Urinary bladder (tissue), 3 donors: ENCODE measurements at regions not wholly inside any gene's neighbourhood (a gene's known extent, or its start where the extent isn't known, plus 50 kb on each side); places are given as distances from the start of the nearest gene placed in this dataset.
"Not testable (repeated sequence)": the region's sequence is repeated elsewhere in the genome, so short reads cannot be mapped to it uniquely, and the experiment has no call there.

Source experiments
- DNase-seq: peaks from one replicate; pipeline ENCODE4 v3.0.0-alpha.2; 2015; ENCODE audit errors: extremely low spot score
- H3K27ac ChIP-seq: one replicate; pipeline ENCODE4 v1.5.1; 2013; ENCODE audit warnings: low read depth, mild to moderate bottlenecking, moderate library complexity
- H3K36me3 ChIP-seq: one replicate; pipeline ENCODE4 v1.6.1; 2013; ENCODE audit warnings: mild to moderate bottlenecking, moderate library complexity; ENCODE audit not compliant: insufficient read depth
- H3K4me1 ChIP-seq: one replicate; pipeline ENCODE4 v1.6.1; 2013; ENCODE audit warnings: mild to moderate bottlenecking, moderate library complexity; ENCODE audit not compliant: insufficient read depth
- H3K4me3 ChIP-seq: one replicate; pipeline ENCODE4 v1.5.1; 2013; ENCODE audit warnings: low read depth, low read length
- WGBS: extraction: QIAGEN DNeasy Blood & Tissue Kit; methylation state at CpG from one replicate; pipeline ENCODE4 v1.1.7; 2013; 5-methylcytosine and 5-hydroxymethylcytosine counted together
- donor health status: healthy with polysubstance abuse.
- donor health status: healthy.

DNA sequence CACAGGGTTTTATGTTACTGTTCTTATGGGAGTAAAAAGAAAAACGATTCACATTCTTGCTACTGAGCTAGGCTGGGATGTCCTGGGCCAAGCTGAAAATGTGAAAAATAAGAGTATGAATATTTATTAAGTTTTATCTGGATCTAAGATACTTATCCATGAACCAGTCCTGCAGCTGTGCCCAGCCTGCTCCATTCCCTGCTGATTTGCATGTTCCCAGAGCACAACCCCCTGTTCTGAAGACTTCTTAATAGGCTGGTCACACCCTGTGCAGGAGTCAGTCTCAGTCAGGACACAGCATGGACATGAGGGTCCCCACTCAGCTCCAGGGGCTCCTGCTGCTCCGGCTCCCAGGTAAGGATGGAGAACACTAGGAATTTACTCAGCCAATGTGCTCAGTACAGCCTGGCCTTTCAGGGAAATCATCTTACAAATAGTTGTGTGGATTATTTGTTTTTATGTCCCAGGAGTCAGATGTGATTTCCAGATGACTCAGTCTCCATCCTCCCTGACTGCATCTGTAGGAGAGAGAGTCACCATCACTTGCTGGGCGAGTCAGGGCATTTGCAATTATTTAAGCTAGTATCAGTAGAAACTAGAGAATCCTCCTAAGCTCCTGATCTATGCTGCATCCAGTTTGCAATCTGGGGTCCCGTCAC is 1319.1 kb downstream of the RPIA start:
- 38% methylated on average over 3 of the region's 4 CpGs for WGBS
- H3K36me3 ChIP-seq, H3K27ac ChIP-seq, DNase-seq, H3K4me3 ChIP-seq, H3K4me1 ChIP-seq: not testable (repeated sequence)

DNA sequence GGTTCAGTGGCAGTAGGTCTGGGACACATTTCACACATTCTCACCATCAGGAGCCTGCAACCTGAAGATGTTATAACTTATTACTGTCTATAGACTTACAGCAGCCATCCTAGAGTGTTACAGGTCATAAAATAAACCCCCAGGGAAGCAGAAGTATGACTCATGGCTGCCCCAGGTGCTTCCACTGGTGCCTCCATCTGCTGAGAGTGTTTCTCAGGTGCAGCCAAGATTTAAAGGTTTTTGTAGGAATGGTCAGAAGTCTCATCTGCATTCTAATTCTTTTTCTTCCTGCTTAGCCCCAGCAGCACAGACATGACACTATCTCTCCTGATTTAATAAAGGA is 1319.6 kb downstream of the RPIA start:
- not testable (repeated sequence) for DNase-seq, H3K36me3 ChIP-seq, H3K4me3 ChIP-seq, H3K4me1 ChIP-seq, H3K27ac ChIP-seq

DNA sequence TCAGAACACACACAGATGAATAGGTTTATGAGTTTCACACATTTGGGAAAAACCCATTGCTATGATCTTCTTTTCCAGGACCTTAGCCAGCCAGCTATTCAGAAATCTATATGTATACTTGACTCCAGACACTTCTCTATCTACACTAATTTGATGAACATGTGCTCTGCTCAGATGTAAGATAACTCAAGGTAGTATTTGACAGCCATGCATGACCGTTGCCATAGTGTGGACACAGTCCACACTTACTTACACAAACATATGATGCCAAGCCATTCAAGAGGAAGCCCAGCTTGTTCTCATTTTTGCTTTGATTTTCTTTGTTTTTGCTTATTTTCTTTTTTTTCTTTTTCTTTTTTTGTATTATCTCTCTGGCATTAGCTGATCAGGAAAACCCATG is 1328.4 kb downstream of the RPIA start:
- not testable (repeated sequence) for DNase-seq, H3K36me3 ChIP-seq, H3K4me3 ChIP-seq, H3K27ac ChIP-seq, H3K4me1 ChIP-seq
- 63% methylated on average over 1 of the region's 1 CpG for WGBS

DNA sequence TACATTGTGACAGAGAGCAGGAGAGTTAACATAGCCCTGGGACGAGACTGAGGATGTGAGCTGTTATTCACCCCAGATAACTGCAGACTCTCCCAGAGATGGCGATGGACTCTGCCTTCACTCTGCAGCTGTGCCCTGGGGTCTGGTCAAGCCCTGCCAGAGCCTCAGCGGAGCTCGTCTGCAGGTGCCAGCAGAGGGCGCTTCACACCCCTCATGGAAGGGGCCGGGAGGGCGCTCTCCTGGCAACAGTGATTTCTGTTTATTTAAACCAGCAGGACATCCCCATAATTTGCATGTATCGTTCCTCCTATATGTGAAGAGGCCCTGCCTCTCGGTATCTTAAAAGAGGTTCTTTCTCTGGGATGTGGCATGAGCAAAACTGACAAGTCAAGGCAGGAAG is 1329.8 kb downstream of the RPIA start:
- not testable (repeated sequence) for H3K36me3 ChIP-seq, DNase-seq, H3K27ac ChIP-seq, H3K4me3 ChIP-seq, H3K4me1 ChIP-seq
- WGBS, result 10% methylated on average over 6 of the region's 9 CpGs

DNA sequence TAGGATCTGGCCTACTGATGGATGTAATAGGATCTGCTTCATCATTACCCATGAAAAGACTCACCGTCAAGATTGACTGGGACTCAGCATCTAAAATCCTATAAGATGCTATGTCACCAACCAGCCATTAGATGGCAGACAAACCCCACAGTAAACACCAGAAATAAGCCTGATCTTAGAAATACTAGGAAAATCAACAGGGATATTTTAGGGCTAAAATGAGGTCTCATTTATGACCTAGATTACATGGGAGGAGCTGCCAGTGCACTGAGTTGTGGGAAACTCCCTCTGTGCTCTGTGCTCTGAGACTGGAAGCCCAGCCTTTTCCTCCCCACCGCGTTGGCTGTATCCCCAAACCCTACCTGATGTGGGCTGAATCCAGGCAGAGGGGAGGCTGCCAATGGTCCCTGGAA is 1335.8 kb downstream of the RPIA start:
- not testable (repeated sequence) for DNase-seq, H3K4me3 ChIP-seq, H3K4me1 ChIP-seq, H3K27ac ChIP-seq, H3K36me3 ChIP-seq
- 40% methylated on average over 3 of the region's 3 CpGs for WGBS

DNA sequence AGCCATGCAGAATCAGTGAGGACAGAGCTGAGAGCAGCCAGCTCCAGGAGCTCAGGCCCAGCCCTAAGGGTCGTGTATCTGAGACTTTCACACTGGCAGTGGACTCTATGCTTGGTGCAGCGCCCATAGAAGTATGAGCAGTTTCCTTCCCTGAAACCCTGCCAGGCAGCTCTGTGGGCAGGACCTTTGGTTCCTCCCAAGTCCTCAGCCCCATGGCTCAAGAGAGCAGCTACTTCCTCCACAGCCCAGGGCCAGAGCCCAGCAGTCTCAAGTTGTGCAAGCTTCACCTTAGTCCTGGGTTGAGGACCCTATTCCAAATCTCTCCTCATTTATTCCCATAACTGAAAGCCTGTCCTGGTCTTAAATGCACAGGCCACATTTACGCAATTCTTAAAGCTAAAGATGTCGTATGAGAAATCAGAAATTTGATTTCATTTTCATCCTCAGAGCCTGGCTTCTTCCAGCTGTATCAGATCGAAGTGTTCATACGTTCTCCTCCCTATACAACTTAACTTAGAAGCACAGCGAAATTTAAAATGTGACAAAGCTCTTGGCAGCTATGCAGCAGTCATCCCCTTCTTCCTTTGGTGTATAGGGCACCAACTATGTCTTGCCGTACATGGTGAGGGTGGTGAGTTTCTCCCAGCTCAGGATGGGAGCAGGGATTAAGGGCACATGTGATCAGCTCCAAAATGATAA is 1337.1 kb downstream of the RPIA start:
- not testable (repeated sequence) for H3K4me3 ChIP-seq, H3K27ac ChIP-seq, H3K36me3 ChIP-seq, DNase-seq, H3K4me1 ChIP-seq
- 67% methylated on average over 8 of the region's 8 CpGs for WGBS

DNA sequence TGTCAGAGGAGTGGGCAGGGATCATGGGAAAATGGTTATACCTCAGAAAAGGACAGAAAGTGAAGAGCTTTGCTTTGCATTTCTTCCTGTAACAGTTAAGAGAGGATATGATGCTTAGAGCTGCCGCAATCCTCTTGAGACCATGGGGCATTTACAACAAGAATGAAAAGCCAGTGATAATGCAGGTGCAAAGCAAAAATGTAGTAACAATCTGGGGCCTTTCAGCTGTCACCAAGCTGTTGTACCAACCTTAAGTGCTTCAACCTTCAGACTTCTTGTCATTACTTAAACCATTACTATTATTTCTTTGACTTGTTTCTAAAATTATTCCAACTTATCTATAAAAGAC is 1337.6 kb downstream of the RPIA start:
- not testable (repeated sequence) for DNase-seq, H3K4me3 ChIP-seq, H3K27ac ChIP-seq, H3K36me3 ChIP-seq, H3K4me1 ChIP-seq
- 91% methylated on average over 1 of the region's 1 CpG for WGBS

DNA sequence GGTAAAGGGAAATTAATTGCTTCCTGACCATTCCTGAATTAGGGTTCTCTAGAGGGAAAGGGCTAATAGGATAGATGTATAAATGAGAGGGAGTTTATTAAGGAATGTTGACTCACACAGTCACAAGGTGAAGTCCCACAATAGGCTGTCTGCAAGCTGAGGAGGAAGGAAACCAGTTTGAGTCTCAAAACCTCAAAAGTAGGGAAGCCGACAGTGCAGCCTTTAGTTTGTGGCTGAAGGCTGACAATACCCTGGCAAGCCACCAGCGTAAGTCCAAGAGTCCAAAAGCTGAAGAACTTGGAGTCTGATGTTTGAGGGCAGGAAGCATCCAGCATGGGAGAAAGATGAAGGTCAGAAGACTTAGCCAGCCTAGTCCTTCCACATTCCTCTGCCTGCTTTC is 1340.8 kb downstream of the RPIA start:
- H3K36me3 ChIP-seq, DNase-seq, H3K4me3 ChIP-seq, H3K27ac ChIP-seq, H3K4me1 ChIP-seq: not testable (repeated sequence)
- WGBS, result 70% methylated on average over 2 of the region's 2 CpGs

GRCh38 chr2:90036335-90036734 is 1344.9 kb downstream of the RPIA start:
- H3K27ac ChIP-seq, H3K4me1 ChIP-seq, H3K36me3 ChIP-seq, H3K4me3 ChIP-seq, DNase-seq: not testable (repeated sequence)
- WGBS, result 59% methylated on average over 1 of the region's 1 CpG

DNA sequence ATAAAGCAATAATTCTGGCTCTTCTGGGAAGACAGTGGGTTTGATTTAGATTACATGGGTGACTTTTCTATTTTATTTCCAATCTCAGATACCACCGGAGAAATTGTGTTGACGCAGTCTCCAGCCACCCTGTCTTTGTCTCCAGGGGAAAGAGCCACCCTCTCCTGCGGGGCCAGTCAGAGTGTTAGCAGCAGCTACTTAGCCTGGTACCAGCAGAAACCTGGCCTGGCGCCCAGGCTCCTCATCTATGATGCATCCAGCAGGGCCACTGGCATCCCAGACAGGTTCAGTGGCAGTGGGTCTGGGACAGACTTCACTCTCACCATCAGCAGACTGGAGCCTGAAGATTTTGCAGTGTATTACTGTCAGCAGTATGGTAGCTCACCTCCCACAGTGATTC is 1347.6 kb downstream of the RPIA start:
- not testable (repeated sequence) for DNase-seq, H3K4me3 ChIP-seq, H3K36me3 ChIP-seq, H3K27ac ChIP-seq, H3K4me1 ChIP-seq
- 71% methylated on average over 4 of the region's 4 CpGs for WGBS

DNA sequence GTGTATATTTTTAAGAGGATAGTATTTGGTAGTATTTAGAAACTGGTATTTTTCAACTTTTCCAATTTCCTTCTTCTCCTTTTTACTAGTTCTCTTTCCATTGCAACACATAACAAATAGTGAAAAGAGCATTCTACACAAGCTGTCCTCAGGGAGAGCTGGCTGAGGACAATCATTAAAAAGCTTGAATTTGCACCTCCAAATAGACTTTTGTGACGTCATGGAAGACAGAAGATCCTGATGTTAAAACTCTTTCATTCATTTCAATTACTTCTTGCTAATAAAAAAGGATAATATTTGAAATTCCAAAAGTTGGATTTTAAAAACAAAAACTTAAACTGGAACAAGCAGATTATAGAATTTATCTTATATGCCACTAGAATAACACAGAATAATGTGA is 1356.3 kb downstream of the RPIA start:
- not testable (repeated sequence) for H3K4me3 ChIP-seq, H3K27ac ChIP-seq, DNase-seq, H3K36me3 ChIP-seq, H3K4me1 ChIP-seq
- 39% methylated on average over 1 of the region's 1 CpG for WGBS

DNA sequence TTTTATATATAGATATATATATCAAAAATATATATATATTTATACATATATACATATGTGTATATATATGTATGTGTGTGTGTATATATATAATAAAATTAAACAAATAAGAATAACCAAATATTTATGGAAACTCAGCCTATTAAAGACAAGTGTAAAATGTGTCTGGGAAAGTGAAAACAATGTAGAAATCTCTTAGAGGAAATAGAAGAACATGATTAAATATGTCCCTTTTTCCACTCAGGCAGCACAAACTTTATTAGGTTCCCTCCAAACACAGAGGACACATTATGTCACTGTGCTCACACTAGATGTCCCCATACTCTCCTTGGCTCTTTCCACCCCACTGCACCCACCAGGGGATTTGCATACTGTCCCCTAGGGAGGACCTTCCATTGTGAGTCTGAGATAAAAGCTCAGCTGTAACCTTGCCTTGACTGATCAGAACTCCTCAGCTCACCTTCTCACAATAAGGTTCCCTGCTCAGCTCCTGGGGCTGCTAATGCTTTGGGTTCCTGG is 1360.7 kb downstream of the RPIA start:
- H3K27ac ChIP-seq, H3K4me3 ChIP-seq, DNase-seq, H3K36me3 ChIP-seq, H3K4me1 ChIP-seq: not testable (repeated sequence)

DNA sequence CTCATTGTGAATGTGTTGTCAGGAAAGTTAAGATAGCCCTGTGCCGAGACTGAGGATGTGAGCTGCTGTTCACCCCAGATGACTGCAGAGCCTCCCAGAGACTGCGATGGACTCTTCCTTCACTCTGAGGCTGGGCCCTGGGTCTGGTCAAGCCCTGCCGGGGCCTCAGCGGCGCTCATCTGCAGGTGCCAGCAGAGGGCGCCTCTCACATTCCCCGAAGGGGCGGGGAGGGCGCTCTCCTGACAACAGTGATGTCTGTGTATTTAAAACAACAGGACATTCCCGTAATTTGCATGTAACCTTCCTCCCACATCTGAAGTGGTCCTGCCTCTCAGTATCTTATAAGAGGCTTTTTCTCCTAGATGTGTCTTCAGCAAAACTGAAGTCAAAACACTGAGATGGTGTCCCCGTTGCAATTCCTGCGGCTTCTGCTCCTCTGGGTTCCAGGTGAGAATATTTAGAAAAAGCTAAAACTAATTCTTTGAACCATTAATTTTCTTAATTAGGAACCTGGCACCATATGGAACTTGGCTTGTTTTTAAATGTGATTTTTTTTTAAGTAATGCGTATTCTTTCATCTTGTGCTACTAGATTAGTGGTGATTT is 1377.9 kb downstream of the RPIA start:
- Histone ChIP-seq H3K4me1 (no peaks in the 10 kb centered on the region), H3K4me3 (no peak overlapping the region), H3K27ac (no peak overlapping the region), H3K36me3 (no peaks in the 10 kb centered on the region)
- DNase-seq, result no peak
- WGBS, result 31% methylated on average over 13 of the region's 13 CpGs

GRCh38 chr2:90076311-90076710 is 1384.8 kb downstream of the RPIA start:
- WGBS, result 66% methylated on average over 3 of the region's 3 CpGs

More at GRCh38 chr2:90076311-90076710, 1384.8 kb downstream of the RPIA start:
- Histone ChIP-seq H3K27ac (no peak overlapping the region), H3K4me3 (no peak overlapping the region), H3K4me1 (no peaks in the 10 kb centered on the region), H3K36me3 (no peaks in the 10 kb centered on the region)
- no peak for DNase-seq
